HUES6 (cell line): ENCODE measurements at regions not wholly inside any gene's neighbourhood (a gene's known extent, or its start where the extent isn't known, plus 50 kb on each side); places are given as distances from the start of the nearest gene placed in this dataset.
A peak's percentile ranks its signal among the peaks of the same experiment; 100 is the strongest.

Experiments used
- H3K27ac ChIP-seq: 2 replicates; pipeline ENCODE4 v1.7.0; 2013; ENCODE audit warnings: low read depth, mild to moderate bottlenecking, low read length, inconsistent platforms
- H3K27me3 ChIP-seq: 2 replicates; pipeline ENCODE4 v1.6.1; 2013; ENCODE audit warnings: low read length; ENCODE audit not compliant: control insufficient read depth, insufficient read depth
- H3K36me3 ChIP-seq: 2 replicates; pipeline ENCODE4 v1.6.1; 2013; ENCODE audit warnings: low read length; ENCODE audit not compliant: control insufficient read depth, insufficient read depth
- H3K4me1 ChIP-seq: 2 replicates; pipeline ENCODE4 v1.6.1; 2013; ENCODE audit warnings: low read length; ENCODE audit not compliant: control insufficient read depth, insufficient read depth
- H3K4me3 ChIP-seq: 2 replicates; pipeline ENCODE4 v1.5.1; 2013; ENCODE audit warnings: low read depth, low read length
- H3K9ac ChIP-seq: one replicate; pipeline ENCODE4 v1.6.1; 2013; ENCODE audit warnings: mild to moderate bottlenecking, low read length
- H3K9me3 ChIP-seq: 2 replicates; pipeline ENCODE4 v1.6.1; 2013; ENCODE audit warnings: low read depth, low read length; ENCODE audit not compliant: control insufficient read depth, insufficient read depth

DNA sequence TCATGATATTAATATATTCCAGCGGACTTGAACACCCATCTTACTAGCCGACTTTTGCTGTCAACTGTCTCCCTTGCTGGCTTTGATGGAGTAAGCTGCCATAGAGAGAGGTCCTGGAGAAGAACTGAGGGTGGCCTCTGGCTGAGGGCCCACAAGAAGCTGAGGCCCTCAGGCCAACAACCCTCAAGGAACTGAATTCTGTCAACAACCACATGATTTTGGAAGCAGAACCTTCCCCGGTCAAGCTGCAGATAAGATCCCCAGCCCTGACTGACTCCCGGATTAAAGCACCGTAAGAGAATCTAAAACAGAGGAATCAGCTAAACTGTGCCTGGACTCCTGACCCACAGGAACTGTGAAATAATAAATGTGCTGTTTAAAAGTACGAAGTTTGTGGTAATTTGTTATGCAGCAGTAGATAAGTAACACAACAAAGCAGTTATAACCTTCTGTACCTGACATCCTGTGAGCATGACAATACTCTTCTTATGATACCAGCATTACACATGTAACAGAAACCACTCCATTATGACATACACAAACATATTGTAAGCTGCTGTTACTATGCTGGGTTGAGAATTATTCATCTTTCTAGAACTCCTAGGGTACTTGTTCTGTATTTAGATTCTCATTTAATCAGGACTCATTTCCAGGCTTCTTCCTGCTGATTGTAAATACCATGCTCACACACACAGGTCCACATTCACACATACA, 66.2 kb downstream of the HES1 start:
- Histone ChIP-seq H3K4me1 (peaks cover 19% of the 10 kb centered on the region), H3K27me3 (peaks cover 15% of the 10 kb centered on the region), H3K27ac (no peak overlapping the region), H3K9ac (no peak overlapping the region), H3K9me3 (no peaks in the 10 kb centered on the region), H3K36me3 (no peaks in the 10 kb centered on the region), H3K4me3 (no peak overlapping the region)

DNA sequence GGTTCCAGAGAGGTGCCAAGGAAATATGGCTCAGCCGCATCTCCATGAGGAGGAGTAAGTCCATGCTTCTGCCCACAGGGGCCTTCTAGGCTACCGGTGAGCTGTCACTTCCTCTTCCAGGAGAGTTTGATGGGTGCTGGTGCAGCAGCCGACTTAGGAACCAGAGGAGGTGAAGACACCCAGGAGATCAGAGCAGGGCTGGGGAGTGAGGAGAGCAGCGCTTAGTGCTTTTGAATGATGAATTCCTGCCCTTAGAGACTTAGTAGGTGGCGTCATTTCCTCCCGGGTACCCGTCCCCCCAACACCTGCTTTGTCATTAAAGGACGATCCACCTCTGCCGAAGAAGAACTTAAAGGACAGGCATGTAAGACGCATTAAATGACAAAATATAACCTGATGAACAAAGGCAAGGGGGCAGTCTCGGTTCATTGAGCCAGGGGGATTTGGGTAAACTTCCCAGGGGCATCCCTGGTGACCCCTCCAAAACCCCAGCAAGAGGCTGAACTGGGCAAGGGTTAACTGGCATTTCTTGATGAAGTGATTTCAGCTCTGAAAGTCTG, 67.6 kb downstream of the HES1 start:
- no peaks in the 10 kb centered on the region for H3K36me3 ChIP-seq
- H3K9ac ChIP-seq, result peak overlapping the region; percentile 46
- no peaks in the 10 kb centered on the region for H3K9me3 ChIP-seq
- peak overlapping the region; percentile 52 for H3K4me3 ChIP-seq
- peaks cover 15% of the 10 kb centered on the region for H3K27me3 ChIP-seq
- H3K27ac ChIP-seq, result no peak overlapping the region
- H3K4me1 ChIP-seq, result peaks cover 19% of the 10 kb centered on the region

DNA sequence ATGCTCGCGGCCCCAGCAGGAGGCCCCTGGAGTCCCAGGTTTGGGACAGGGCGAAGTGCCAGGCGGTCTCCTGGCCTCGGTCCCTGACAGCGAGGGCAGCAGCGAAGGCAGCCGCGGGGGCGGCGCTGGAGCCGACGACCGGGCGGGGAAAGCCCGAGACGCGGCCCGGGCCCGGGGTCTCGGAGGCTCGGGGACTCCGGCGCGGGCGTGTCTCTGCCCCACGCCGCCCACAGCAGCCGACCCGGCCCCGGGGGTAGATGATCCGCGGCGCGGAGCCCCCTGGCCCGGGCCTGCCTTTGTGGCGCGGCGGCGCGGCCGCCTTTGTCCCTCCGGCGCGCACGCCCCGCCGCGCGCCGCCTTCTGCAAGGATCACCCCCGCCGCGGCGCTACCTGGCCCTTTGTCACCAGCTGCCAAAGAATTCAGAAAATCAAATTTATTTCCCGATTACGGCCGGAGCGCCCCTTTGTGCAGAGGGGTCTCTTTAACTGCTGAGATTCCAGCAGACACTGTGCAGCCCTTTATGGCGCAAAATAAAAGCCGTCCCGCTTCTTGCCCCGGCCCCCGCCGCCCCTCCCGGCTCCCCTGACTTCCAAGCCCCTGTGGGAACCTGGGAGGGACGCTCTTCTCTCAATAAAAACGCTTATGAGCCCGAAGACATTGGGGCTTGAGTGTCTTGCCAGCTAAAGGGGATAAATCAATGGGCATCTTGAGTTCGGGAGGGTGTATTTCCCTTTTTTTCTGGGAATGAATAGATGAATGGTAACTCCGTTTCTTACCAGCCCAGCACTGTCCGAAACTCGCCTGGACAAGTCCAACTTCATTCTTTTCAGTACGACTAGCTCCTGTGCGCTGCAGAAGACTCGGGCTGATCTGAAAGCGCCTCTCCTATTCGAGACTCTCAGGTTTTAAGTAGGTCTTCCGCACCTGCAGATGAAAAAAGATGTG, 68.4 kb downstream of the HES1 start:
- peaks cover 19% of the 10 kb centered on the region for H3K4me1 ChIP-seq
- H3K36me3 ChIP-seq, result no peaks in the 10 kb centered on the region
- H3K9ac ChIP-seq, result peak overlapping the region; percentile 46
- H3K27ac ChIP-seq, result no peak overlapping the region
- peak overlapping the region; percentile 52 for H3K4me3 ChIP-seq
- peaks cover 15% of the 10 kb centered on the region for H3K27me3 ChIP-seq
- no peaks in the 10 kb centered on the region for H3K9me3 ChIP-seq

DNA sequence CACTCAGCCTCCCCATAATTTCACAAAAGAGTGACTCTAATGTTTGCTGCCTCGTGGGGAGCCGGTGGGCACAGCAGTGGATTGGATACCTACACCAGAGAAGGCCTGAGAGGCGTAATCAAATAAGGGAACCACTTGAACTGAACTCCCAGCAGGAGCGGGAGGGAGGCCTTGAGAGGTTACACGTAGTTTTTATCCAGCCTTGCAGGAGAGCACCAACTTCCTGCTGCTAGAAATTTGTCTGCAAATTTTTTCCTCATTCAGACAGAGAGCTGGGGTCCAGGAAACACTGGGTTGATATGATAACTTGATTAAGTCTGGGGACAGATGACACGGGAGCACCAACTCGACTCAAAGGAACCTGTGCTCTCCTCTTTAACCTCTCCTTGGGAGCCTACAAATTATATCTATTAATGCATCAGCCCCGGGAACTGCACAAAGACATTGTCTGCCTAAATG, 69.8 kb downstream of the HES1 start:
- no peaks in the 10 kb centered on the region for H3K9me3 ChIP-seq
- no peak overlapping the region for H3K27ac ChIP-seq
- no peak overlapping the region for H3K9ac ChIP-seq
- peaks cover 15% of the 10 kb centered on the region for H3K27me3 ChIP-seq
- no peak overlapping the region for H3K4me3 ChIP-seq
- no peaks in the 10 kb centered on the region for H3K36me3 ChIP-seq
- H3K4me1 ChIP-seq, result peaks cover 19% of the 10 kb centered on the region

DNA sequence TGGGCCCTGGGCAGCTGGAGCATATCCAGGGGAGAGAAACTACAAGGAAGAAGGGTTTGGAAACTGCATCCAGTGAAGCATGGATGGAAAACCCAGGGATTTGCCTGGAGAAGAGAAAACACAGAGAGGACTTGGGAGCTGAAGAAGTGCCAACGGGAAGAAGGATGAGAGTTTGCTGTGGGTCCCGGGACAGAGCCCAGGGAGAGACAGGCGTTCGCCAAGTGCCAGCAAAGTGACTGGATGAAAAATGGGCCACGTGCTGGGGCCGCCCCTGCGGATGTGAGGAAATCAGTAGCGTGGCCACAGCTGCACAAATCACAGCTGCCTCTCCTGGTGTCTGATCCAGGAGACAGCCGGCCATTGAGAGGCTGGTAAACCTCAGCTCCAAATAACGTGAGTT, 70.4 kb downstream of the HES1 start:
- H3K27ac ChIP-seq, result no peak overlapping the region
- no peak overlapping the region for H3K4me3 ChIP-seq
- H3K36me3 ChIP-seq, result no peaks in the 10 kb centered on the region
- no peaks in the 10 kb centered on the region for H3K9me3 ChIP-seq
- H3K4me1 ChIP-seq, result peaks cover 23% of the 10 kb centered on the region
- H3K27me3 ChIP-seq, result peaks cover 15% of the 10 kb centered on the region
- no peak overlapping the region for H3K9ac ChIP-seq

DNA sequence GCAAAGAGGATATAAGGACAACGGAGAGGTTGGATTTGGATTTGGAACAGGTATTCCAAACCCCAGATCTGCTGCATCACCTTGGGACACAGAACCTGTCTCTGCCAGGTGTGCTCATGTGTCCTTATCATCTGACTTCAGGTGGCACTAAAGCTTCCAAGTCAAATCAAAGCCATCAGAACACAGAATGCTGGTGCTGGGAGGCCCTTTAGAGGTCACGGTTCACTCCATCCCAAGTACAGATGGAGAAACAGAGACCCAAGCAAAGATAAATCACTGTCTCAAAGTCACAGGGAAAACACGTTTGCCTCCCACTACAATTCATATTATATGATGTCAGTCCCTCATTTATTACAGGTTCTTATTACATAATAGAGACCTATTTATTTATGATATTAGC, 72.8 kb downstream of the HES1 start:
- no peaks in the 10 kb centered on the region for H3K9me3 ChIP-seq
- H3K4me3 ChIP-seq, result no peak overlapping the region
- no peaks in the 10 kb centered on the region for H3K36me3 ChIP-seq
- no peak overlapping the region for H3K27ac ChIP-seq
- H3K9ac ChIP-seq, result no peak overlapping the region
- peaks cover 40% of the 10 kb centered on the region for H3K4me1 ChIP-seq
- peaks cover 2% of the 10 kb centered on the region for H3K27me3 ChIP-seq

DNA sequence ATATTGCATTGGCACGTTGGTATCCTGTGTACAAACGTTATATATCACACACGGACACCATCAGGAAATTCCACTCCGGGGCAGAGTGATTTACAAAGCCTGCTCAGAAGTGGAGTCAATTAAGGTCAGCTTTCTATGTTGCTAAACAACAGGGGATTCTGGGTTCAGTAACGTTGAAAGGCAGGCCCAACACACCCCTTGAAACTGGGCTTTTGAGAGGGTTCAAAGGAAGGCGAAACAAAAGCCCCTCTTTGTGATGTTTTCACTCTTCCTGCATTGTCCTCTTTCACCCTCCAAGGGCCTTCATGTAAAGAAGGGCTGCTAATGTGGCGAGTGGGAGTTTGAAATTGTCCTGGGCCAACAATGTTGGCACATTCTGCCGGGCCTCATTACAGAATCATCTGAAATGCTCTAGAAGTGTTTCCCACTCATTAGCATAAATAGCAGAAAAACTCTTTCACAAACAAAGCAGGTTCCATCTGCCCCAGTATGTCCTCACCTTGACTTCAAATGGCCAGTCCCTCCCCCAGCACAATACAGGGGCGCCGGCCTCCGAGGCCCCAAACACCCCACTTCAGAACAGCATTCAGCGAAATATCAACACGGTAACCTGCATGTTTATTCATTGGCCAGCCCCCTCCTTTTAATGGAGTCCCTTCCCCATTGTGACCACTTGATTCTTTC, 76.4 kb downstream of the HES1 start:
- peak overlapping the region; percentile 23 for H3K4me3 ChIP-seq
- no peaks in the 10 kb centered on the region for H3K36me3 ChIP-seq
- no peaks in the 10 kb centered on the region for H3K9me3 ChIP-seq
- peak overlapping the region; percentile 60 for H3K9ac ChIP-seq
- peak overlapping the region; percentile 81 for H3K27ac ChIP-seq
- H3K27me3 ChIP-seq, result no peaks in the 10 kb centered on the region
- H3K4me1 ChIP-seq, result peaks cover 43% of the 10 kb centered on the region

DNA sequence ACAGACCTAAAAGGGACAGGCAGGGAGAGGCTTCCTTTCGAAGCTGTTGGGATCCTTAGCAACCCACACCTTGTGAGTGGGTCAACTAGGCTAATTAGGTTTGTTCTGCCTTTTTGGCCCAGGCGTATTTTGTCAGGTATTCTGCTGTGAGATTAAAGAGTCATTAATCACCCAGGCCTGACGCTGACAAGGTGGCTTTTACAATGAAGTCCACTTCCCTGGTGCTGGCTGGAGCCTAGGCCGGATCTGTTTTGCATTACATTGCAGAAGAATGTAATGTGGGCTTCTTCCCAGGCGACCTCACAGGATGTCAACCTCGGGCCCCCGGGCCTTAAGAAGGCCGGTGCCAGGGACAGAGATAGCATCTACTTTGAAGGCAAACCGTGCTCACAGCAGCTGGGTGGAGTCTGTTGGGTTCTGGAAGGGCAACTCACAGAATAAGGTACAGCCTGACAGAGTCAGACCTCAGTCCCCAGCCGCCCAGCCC, 76.9 kb downstream of the HES1 start:
- peak overlapping the region; percentile 60 for H3K9ac ChIP-seq
- H3K4me3 ChIP-seq, result peak overlapping the region; percentile 23
- H3K4me1 ChIP-seq, result peaks cover 43% of the 10 kb centered on the region
- H3K27me3 ChIP-seq, result no peaks in the 10 kb centered on the region
- no peaks in the 10 kb centered on the region for H3K9me3 ChIP-seq
- peak overlapping the region; percentile 81 for H3K27ac ChIP-seq
- H3K36me3 ChIP-seq, result no peaks in the 10 kb centered on the region

DNA sequence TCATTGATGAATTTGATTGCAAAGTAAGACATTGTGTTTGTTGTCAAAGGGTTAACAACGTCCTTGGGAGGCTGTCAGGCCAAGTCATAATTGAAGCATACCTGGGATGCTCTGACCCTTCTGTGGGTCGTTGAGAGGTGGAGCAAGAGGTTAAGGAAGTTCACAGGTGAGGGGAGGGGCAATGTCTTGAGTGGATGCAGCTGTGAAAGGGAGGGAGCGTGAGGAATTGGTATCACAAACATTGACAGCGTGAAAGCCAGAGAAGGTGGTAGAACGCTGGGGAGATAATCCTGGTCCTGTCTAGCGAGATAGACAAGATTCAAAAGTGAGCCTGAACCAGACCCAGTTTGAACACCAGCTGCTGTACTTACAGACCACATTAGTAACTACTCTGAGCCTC, 79.4 kb downstream of the HES1 start:
- no peak overlapping the region for H3K9ac ChIP-seq
- H3K36me3 ChIP-seq, result no peaks in the 10 kb centered on the region
- H3K27ac ChIP-seq, result no peak overlapping the region
- H3K4me1 ChIP-seq, result peaks cover 49% of the 10 kb centered on the region
- H3K4me3 ChIP-seq, result no peak overlapping the region
- H3K27me3 ChIP-seq, result no peaks in the 10 kb centered on the region
- H3K9me3 ChIP-seq, result no peaks in the 10 kb centered on the region

DNA sequence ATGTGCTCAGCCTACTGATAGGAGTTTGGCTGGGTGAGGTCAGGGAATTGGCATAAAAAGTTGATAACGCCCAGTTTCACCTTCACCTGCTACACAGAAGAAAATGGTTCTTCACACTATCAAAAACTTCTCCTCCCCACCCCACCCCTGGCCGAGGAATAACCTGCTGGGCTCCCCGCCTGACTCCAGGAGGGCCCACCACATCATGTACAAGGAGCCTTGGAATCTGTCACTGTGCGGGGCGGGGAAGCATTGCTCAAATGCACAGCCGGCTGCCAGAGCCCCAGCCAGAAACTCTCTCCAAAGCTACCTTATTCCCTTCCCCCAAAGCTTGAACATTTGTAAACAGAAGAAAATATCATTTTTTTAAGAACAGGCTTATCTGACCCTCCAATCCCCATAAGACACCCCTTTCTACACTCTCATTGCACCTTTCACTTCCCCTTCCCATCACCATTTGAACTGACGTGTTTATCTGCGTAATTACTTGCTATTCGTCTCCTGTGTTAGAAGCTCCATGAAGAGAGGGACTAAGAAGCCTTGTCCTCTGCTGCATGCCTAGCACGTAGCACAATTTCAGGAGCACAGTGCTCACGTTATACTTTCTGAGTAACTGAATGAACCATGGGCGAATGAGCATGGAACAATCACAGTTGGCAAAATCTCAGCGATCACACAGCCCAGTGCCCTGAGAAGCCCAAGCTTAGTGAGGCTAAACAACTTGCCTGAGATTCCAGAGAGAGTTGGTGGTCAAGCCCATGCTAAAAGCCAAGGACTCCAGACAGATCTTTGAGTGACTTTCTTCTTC, 82.9 kb downstream of the HES1 start:
- no peak overlapping the region for H3K27ac ChIP-seq
- no peak overlapping the region for H3K9ac ChIP-seq
- no peaks in the 10 kb centered on the region for H3K36me3 ChIP-seq
- no peak overlapping the region for H3K4me3 ChIP-seq
- H3K4me1 ChIP-seq, result peaks cover 21% of the 10 kb centered on the region
- H3K27me3 ChIP-seq, result no peaks in the 10 kb centered on the region
- H3K9me3 ChIP-seq, result no peaks in the 10 kb centered on the region
